ENCODE measurements at regions not wholly inside any gene's neighbourhood (a gene's known extent, or its start where the extent isn't known, plus 50 kb on each side); places are given as distances from the start of the nearest gene placed in this dataset.

DNA sequence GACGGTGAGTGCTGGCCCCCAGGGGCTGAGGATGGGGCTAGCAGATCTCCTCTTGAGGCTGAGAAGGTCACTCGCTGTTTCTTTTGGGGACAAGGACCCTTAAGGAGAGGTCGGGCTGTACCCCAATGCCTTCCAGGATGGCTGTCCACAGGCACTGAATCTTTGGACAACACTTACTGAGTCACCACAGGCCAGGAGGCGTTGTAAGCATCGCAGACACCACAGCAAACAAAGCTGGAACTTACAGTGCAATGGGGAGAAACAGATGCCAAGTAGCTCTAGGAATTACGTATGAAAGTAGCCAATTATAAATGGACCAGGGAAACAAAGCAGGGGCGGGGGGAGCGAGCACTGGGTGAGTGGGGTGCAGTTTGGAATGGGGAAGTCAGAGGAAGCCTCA is 219.8 kb downstream of the GLI2 start:
- Histone ChIP-seq H3K4me1 (ENCODE audit: insufficient read depth) (no peaks in the 10 kb centered on the region), H3K79me2 (no peaks in the 10 kb centered on the region), H3K27me3 (no peaks in the 10 kb centered on the region), H3K9me2 (replicated peaks; ENCODE audit: insufficient read depth) (no peaks in the 10 kb centered on the region), H3K4me3 (no peak overlapping the region), H3K36me3 (replicated peaks; ENCODE audit: insufficient read depth, low read depth) (no peaks in the 10 kb centered on the region), H3K9me3 (ENCODE audit: low read depth) (no peaks in the 10 kb centered on the region), H3K27ac (no peak overlapping the region), H2AFZ (no peak overlapping the region), H3K4me2 (no peak overlapping the region), H4K20me1 (ENCODE audit: insufficient read depth, poor library complexity, severe bottlenecking) (no peaks in the 10 kb centered on the region)
- DNase-seq (ENCODE audit: low spot score): no peak
- WGBS (ENCODE audit: low lambda C conversion rate, missing lambda C conversion rate): 81% methylated on average over 8 of the region's 8 CpGs
- TF ChIP-seq CTCF (IDR thresholded peaks at IDR 0.05; ENCODE audit: poor library complexity) (no peak), EZH2 (IDR thresholded peaks at IDR 0.05; ENCODE audit: borderline replicate concordance) (no peak), EZH2phosphoT487 (IDR thresholded peaks at IDR 0.05; ENCODE audit: low read depth, severe bottlenecking, unreplicated experiment) (no peak)

GRCh38 chr2:120956486-120957156 is 221.0 kb downstream of the GLI2 start:
- H2AFZ ChIP-seq: no peak overlapping the region
- H3K27me3 ChIP-seq: no peaks in the 10 kb centered on the region
- no peaks in the 10 kb centered on the region for H3K36me3 ChIP-seq (replicated peaks; ENCODE audit: insufficient read depth, low read depth)
- no peak overlapping the region for H3K27ac ChIP-seq
- WGBS (ENCODE audit: low lambda C conversion rate, missing lambda C conversion rate): 85% methylated on average over 13 of the region's 14 CpGs
- H4K20me1 ChIP-seq (ENCODE audit: insufficient read depth, poor library complexity, severe bottlenecking): no peaks in the 10 kb centered on the region
- H3K4me2 ChIP-seq: no peak overlapping the region
- no peaks in the 10 kb centered on the region for H3K79me2 ChIP-seq
- H3K4me1 ChIP-seq (ENCODE audit: insufficient read depth): no peaks in the 10 kb centered on the region
- H3K9me2 ChIP-seq (replicated peaks; ENCODE audit: insufficient read depth): no peaks in the 10 kb centered on the region
- no peak for DNase-seq (ENCODE audit: low spot score)
- no peaks in the 10 kb centered on the region for H3K9me3 ChIP-seq (ENCODE audit: low read depth)
- H3K4me3 ChIP-seq: no peak overlapping the region
- TF ChIP-seq CTCF (IDR thresholded peaks at IDR 0.05; ENCODE audit: poor library complexity): no peak
- TF ChIP-seq EZH2 (IDR thresholded peaks at IDR 0.05; ENCODE audit: borderline replicate concordance): no peak
- TF ChIP-seq EZH2phosphoT487 (IDR thresholded peaks at IDR 0.05; ENCODE audit: low read depth, severe bottlenecking, unreplicated experiment): no peak

GRCh38 chr2:120957905-120958304 is 222.2 kb downstream of the GLI2 start:
- whole genome bisulfite sequencing (ENCODE audit: low lambda C conversion rate, missing lambda C conversion rate): 94% methylated on average over 5 of the region's 5 CpGs
- H3K27me3 ChIP-seq: no peaks in the 10 kb centered on the region
- no peak overlapping the region for H3K4me2 ChIP-seq
- no peaks in the 10 kb centered on the region for H3K9me3 ChIP-seq (ENCODE audit: low read depth)
- no peak for TF ChIP-seq EZH2 (IDR thresholded peaks at IDR 0.05; ENCODE audit: borderline replicate concordance)
- TF ChIP-seq EZH2phosphoT487 (IDR thresholded peaks at IDR 0.05; ENCODE audit: low read depth, severe bottlenecking, unreplicated experiment): no peak
- TF ChIP-seq CTCF (IDR thresholded peaks at IDR 0.05; ENCODE audit: poor library complexity): no peak
- DNase-seq (ENCODE audit: low spot score): no peak
- no peaks in the 10 kb centered on the region for H3K4me1 ChIP-seq (ENCODE audit: insufficient read depth)
- no peak overlapping the region for H3K27ac ChIP-seq
- H3K36me3 ChIP-seq (replicated peaks; ENCODE audit: insufficient read depth, low read depth): no peaks in the 10 kb centered on the region
- H3K4me3 ChIP-seq: no peak overlapping the region
- H2AFZ ChIP-seq: no peak overlapping the region
- H3K79me2 ChIP-seq: no peaks in the 10 kb centered on the region
- no peaks in the 10 kb centered on the region for H3K9me2 ChIP-seq (replicated peaks; ENCODE audit: insufficient read depth)
- no peaks in the 10 kb centered on the region for H4K20me1 ChIP-seq (ENCODE audit: insufficient read depth, poor library complexity, severe bottlenecking)
